Activated CD4-positive, alpha-beta memory T cell treated with anti-CD3 and anti-CD28 coated beads, Interleukin-2, amount 10 ng/mL, durations not matched to agents 7 days and 5 days (primary cell): ENCODE measurements at regions not wholly inside any gene's neighbourhood (a gene's known extent, or its start where the extent isn't known, plus 50 kb on each side); places are given as distances from the start of the nearest gene placed in this dataset.

ENCODE experiments used
- CTCF ChIA-PET: fragments of 350-600 bp; sonication (Branson Sonifier 250); formaldehyde crosslinking; loops from one replicate; lab custom pipeline; 2021; ENCODE audit warnings: antibody characterized with exemption, inconsistent platforms; lab: Charles Lee
- POLR2A ChIA-PET: fragments of 350-600 bp; sonication (Branson Sonifier 250); formaldehyde crosslinking; loops from one replicate; lab custom pipeline; 2021; ENCODE audit warnings: antibody characterized with exemption; lab: Charles Lee
- DNase-seq: peaks from one replicate; pipeline ENCODE4 v3.0.0-alpha.2; 2020
- H3K27ac Mint-ChIP-seq: one replicate; pipeline ENCODE4 v1.8.0; 2021; ENCODE audit warnings: mild to moderate bottlenecking, mixed read lengths
- H3K27me3 Mint-ChIP-seq: one replicate; pipeline ENCODE4 v1.8.0; 2021; ENCODE audit warnings: mixed read lengths
- H3K36me3 Mint-ChIP-seq: one replicate; pipeline ENCODE4 v1.8.0; 2021; ENCODE audit warnings: low read depth, mixed read lengths
- H3K4me1 Mint-ChIP-seq: one replicate; pipeline ENCODE4 v1.8.0; 2021; ENCODE audit warnings: mixed read lengths
- H3K4me3 Mint-ChIP-seq: one replicate; pipeline ENCODE4 v1.8.0; 2021; ENCODE audit warnings: mild to moderate bottlenecking, mixed read lengths
- H3K9me3 Mint-ChIP-seq: one replicate; pipeline ENCODE4 v1.8.0; 2021; ENCODE audit warnings: mixed read lengths

DNA sequence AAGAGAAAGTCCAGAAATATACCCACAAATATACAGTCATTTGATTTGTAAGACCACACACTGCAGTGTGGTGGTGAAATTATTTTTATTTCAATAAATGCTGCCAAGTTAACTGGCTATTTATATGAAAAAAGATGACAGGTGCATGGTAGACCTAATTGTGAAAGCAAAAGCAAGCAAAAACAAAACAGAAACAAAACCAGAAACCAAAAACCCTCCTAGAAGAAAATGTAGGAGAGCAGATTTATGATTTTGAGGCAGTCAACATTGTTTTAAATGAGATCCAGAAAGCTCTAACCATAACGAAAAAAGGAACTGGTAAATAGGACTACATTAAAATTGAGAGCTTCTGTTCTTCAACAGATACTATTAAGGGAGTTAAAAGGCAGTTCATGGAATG lies 303.6 kb downstream of the PRDM2 start:
- Mint-ChIP-seq H3K27me3 (no peaks in the 10 kb centered on the region), H3K4me1 (no peaks in the 10 kb centered on the region), H3K36me3 (no peaks in the 10 kb centered on the region), H3K4me3 (no peak overlapping the region), H3K9me3 (peaks cover 4% of the 10 kb centered on the region), H3K27ac (no peak overlapping the region)
- DNase-seq = no peak
- CTCF ChIA-PET = no interaction called here
- POLR2A ChIA-PET = no interaction called here

DNA sequence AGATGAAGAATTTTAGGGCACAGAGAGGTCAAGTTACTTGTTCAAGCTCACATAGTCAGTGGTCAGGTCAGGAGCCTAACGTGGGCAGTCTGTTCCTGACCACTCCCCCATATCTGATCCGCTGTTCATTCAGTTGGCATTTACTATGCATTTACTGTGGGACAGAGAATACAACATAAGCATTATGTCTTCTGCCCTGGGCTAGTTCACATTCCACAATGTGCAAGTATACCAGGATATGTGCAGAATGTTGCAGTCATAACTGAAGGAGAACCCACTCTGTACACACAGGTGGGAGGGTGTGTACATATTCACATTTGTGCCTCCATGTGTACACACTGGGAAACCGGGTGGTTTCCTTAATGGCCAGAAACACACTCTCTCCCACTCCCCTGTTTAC lies 309.6 kb downstream of the PRDM2 start:
- Mint-ChIP-seq H3K27me3 (no peaks in the 10 kb centered on the region), H3K4me1 (no peaks in the 10 kb centered on the region), H3K27ac (no peak overlapping the region), H3K4me3 (no peak overlapping the region), H3K36me3 (no peaks in the 10 kb centered on the region), H3K9me3 (no peaks in the 10 kb centered on the region)
- POLR2A ChIA-PET = no interaction called here
- no peak for DNase-seq
- CTCF ChIA-PET = no interaction called here

DNA sequence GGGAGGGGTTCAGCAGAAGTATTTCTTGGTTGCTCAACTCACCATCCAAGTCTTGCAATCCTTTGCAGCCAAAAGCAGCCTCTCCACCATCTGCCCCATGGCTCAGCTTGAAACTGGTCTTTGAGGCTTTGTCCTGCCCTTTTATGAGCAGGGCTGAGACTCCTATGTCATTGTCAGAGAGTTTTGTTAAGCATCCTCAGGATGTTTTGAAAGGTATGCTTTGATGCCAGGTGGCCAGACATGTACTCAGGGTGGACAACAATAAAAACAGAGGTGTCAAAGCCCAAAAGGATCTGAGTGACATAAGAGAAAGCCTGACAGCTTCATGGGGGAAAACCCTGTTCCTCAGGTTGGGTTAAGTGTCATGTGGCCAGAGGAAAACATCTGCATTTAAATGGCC lies 310.5 kb downstream of the PRDM2 start:
- POLR2A ChIA-PET = no interaction called here
- no peak for DNase-seq
- CTCF ChIA-PET = no interaction called here
- no peak overlapping the region for H3K4me3 Mint-ChIP-seq
- H3K27me3 Mint-ChIP-seq = no peaks in the 10 kb centered on the region
- no peaks in the 10 kb centered on the region for H3K4me1 Mint-ChIP-seq
- H3K27ac Mint-ChIP-seq = no peak overlapping the region
- no peaks in the 10 kb centered on the region for H3K9me3 Mint-ChIP-seq
- H3K36me3 Mint-ChIP-seq = no peaks in the 10 kb centered on the region

DNA sequence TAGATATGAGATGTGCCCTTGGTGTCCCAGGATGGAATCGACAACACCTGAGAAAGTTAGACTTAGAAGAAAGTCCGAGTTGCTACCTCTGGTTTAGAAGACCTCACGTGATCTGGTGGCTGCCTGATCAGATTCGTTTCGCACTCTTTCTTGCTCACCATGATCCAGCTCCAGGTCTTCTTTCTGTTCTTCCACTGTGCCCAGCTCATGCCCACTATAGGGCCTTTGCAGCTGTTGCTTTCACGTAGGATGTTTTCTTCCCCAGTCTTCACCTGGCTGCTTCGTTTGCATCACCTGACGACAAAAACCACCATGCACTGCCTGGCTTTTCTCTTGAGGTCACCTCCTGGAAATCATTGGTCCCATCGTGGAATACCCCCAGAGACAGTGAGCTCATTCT lies 311.1 kb downstream of the PRDM2 start:
- DNase-seq = no peak
- Mint-ChIP-seq H3K4me1 (no peaks in the 10 kb centered on the region), H3K9me3 (no peaks in the 10 kb centered on the region), H3K27me3 (no peaks in the 10 kb centered on the region), H3K36me3 (no peaks in the 10 kb centered on the region), H3K27ac (no peak overlapping the region), H3K4me3 (no peak overlapping the region)
- POLR2A ChIA-PET = no interaction called here
- CTCF ChIA-PET = no interaction called here

DNA sequence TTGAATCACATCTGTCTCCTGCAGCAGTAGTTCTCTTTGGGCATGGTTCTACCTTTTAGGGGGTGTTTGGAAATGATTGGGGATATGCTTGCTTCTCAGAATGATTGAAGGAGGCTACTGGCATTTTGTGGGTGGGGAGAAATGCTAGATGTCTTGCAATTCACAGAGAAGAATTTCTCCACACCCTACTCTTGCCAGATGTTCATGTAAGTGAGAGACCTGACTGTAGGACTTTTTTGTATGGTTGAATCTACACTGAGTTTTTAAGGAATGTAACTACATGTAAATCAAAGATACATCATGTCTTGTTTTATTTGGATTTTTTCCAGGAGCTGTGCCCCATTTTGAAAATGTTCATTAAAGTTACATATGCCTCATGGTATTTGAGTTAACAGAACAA lies 311.9 kb downstream of the PRDM2 start:
- H3K27ac Mint-ChIP-seq = no peak overlapping the region
- no peaks in the 10 kb centered on the region for H3K36me3 Mint-ChIP-seq
- H3K4me3 Mint-ChIP-seq = no peak overlapping the region
- no peak for DNase-seq
- POLR2A ChIA-PET = no interaction called here
- H3K9me3 Mint-ChIP-seq = no peaks in the 10 kb centered on the region
- CTCF ChIA-PET = no interaction called here
- no peaks in the 10 kb centered on the region for H3K27me3 Mint-ChIP-seq
- no peaks in the 10 kb centered on the region for H3K4me1 Mint-ChIP-seq

DNA sequence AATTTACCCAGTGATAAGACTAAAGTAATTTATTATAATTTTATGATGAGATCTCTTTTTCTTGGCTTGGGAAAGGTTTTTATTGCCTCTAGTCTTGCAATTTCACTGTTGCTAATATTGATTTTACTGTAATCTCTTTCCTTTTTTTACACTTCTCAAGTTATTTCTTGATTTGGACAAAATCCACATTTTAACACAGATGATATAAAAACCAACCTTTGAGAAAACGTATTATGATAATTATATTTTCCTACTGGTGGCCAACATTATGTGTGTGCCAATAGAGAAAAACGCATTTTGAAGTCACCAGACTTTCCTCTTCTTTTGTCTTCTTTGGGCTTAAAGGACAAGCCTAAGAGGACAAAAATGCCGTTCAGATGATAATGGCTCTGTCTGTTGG lies 314.9 kb downstream of the PRDM2 start:
- H3K4me1 Mint-ChIP-seq = no peaks in the 10 kb centered on the region
- no peaks in the 10 kb centered on the region for H3K27me3 Mint-ChIP-seq
- no peak overlapping the region for H3K4me3 Mint-ChIP-seq
- ChIA-PET CTCF (no interaction called here), POLR2A (no interaction called here)
- no peaks in the 10 kb centered on the region for H3K36me3 Mint-ChIP-seq
- no peaks in the 10 kb centered on the region for H3K9me3 Mint-ChIP-seq
- no peak for DNase-seq
- H3K27ac Mint-ChIP-seq = no peak overlapping the region

DNA sequence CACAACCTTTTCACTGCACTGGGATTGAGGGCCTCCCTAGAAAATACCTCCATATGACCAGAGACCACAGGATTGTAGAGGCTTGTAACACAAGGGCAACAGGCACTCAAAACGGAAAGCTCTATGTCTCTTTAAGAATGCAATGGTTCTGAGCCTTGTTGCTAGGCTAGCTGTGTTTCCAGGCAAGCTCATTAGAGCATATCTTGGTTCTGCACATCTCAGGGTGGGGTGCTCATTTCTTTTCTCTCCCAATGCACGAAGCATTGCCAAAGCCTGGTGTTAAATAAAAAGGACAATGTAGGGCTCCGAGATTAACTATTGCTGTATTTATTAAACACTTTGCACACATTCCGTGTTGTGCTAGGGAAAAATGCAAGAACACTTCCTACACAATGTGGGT lies 315.9 kb downstream of the PRDM2 start:
- POLR2A ChIA-PET = no interaction called here
- no peak overlapping the region for H3K27ac Mint-ChIP-seq
- no peaks in the 10 kb centered on the region for H3K9me3 Mint-ChIP-seq
- no peaks in the 10 kb centered on the region for H3K4me1 Mint-ChIP-seq
- H3K27me3 Mint-ChIP-seq = no peaks in the 10 kb centered on the region
- no peaks in the 10 kb centered on the region for H3K36me3 Mint-ChIP-seq
- DNase-seq = no peak
- no peak overlapping the region for H3K4me3 Mint-ChIP-seq
- CTCF ChIA-PET = no interaction called here

DNA sequence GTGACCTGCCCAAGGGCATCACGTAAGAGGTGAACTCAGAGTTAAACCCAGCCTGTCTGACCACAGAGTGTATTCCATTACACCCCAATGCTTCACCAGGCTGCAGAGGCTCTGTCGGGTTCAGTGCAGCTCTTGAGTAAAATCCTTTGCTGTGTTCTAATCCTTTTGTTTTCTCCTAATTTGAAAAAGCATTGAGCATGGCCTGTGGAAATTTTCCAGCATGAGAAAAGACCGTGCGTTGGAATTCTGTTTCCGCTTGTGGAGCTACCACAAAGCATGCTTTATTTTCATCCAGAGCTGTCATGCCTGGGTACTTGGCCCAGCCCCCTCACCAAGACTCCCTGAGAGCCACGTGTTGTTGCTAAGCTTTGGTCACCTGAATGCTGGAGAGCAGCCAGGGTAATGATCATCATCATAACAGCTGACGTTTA lies 317.6 kb downstream of the PRDM2 start:
- H3K36me3 Mint-ChIP-seq = no peaks in the 10 kb centered on the region
- no peak overlapping the region for H3K27ac Mint-ChIP-seq
- H3K27me3 Mint-ChIP-seq = no peaks in the 10 kb centered on the region
- no peaks in the 10 kb centered on the region for H3K4me1 Mint-ChIP-seq
- no peak for DNase-seq
- CTCF ChIA-PET = no interaction called here
- no peaks in the 10 kb centered on the region for H3K9me3 Mint-ChIP-seq
- POLR2A ChIA-PET = no interaction called here
- no peak overlapping the region for H3K4me3 Mint-ChIP-seq

DNA sequence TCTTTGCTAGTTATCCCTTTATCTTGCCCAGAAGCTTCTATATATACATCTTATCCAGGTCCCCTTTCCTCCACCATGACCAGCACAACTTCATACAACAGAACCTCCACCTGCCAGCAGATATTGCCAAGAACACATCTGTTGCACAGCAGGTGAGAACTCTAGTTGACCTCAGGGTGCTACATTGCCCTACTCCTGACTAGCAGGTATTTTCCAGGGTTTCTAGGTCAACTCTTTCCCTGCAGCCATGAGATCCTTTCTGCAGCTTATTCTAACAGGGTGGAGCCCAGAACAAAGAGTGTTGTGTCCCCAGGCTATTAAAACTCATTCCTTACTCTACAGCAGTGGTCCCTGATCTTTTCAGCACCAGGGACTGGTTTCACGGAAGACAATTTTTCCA lies 319.5 kb downstream of the PRDM2 start:
- no peak overlapping the region for H3K27ac Mint-ChIP-seq
- POLR2A ChIA-PET = no interaction called here
- CTCF ChIA-PET = no interaction called here

DNA sequence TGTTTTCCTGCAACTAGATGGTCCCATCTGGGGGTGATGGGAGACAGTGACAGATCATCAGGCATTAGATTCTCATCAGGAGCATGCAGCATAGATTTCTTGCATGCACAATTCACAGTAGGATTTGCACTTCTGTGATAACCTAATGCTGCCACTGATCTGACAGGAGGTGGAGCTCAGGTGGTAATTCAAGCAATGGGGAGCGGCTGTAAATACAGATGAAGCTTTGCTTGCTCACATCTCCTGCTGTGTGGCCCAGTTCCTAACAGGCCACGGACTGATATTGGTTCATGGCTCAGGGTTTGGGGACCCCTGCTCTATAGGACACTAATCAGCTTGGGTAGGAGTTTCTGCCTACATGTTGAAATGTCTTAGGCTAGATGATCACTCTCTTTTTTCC lies 320.0 kb downstream of the PRDM2 start:
- Mint-ChIP-seq H3K36me3 (no peaks in the 10 kb centered on the region), H3K4me1 (no peaks in the 10 kb centered on the region), H3K27me3 (no peaks in the 10 kb centered on the region), H3K9me3 (no peaks in the 10 kb centered on the region), H3K27ac (no peak overlapping the region), H3K4me3 (no peak overlapping the region)
- POLR2A ChIA-PET = no interaction called here
- CTCF ChIA-PET = no interaction called here
- no peak for DNase-seq

More for the DNA sequence above, 319.5 kb downstream of the PRDM2 start:
- Mint-ChIP-seq H3K27me3 (no peaks in the 10 kb centered on the region), H3K4me3 (no peak overlapping the region), H3K4me1 (no peaks in the 10 kb centered on the region), H3K9me3 (no peaks in the 10 kb centered on the region), H3K36me3 (no peaks in the 10 kb centered on the region)
- no peak for DNase-seq

DNA sequence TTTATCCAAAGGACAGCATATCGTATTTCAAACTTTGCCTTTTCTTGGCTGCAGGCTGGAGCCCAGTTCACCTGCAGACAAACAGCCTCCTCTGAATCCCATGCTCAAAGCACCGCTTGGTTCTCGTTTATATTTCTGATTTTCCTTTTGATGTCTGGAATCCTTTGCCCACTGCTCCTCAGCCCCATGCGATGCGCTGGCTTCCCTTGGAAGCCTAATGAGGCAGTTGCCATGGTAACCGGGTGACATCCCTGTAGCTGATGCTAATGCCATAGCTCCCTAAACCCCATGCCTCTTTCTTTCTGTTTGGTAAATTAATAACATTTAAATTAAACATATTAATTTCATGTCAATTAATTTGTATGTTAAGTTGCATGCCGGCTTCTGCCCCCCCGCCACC lies 327.1 kb downstream of the PRDM2 start:
- CTCF ChIA-PET = no interaction called here
- peaks cover 3% of the 10 kb centered on the region for H3K9me3 Mint-ChIP-seq
- POLR2A ChIA-PET = no interaction called here

DNA sequence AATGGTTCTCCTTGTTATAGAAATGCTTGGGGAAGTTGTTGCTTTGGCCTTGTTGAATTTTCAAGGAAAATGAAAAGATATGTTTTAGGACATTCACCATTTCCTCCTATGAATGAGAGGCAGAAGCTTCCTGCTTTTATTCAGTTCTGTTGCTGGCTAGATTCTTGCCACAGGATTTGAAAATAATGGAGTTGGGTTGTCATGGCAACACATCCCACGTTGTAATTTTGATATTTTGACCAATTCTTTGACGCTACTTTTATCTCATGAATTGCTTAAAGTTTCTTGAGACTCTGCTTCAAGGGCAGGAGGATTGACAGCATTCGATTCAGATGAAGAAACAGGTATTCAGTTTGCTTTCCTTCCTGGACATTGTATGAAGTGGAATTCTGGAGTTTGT lies 331.5 kb downstream of the PRDM2 start:
- no peak for DNase-seq
- no peak overlapping the region for H3K27ac Mint-ChIP-seq
- no peaks in the 10 kb centered on the region for H3K4me1 Mint-ChIP-seq
- CTCF ChIA-PET = no interaction called here
- no peaks in the 10 kb centered on the region for H3K27me3 Mint-ChIP-seq
- H3K36me3 Mint-ChIP-seq = no peaks in the 10 kb centered on the region
- no peak overlapping the region for H3K4me3 Mint-ChIP-seq
- POLR2A ChIA-PET = no interaction called here
- H3K9me3 Mint-ChIP-seq = peaks cover 10% of the 10 kb centered on the region

More for the DNA sequence above, 327.1 kb downstream of the PRDM2 start:
- Mint-ChIP-seq H3K27me3 (no peaks in the 10 kb centered on the region), H3K36me3 (no peaks in the 10 kb centered on the region), H3K4me3 (no peak overlapping the region), H3K27ac (no peak overlapping the region), H3K4me1 (no peaks in the 10 kb centered on the region)
- DNase-seq = no peak

DNA sequence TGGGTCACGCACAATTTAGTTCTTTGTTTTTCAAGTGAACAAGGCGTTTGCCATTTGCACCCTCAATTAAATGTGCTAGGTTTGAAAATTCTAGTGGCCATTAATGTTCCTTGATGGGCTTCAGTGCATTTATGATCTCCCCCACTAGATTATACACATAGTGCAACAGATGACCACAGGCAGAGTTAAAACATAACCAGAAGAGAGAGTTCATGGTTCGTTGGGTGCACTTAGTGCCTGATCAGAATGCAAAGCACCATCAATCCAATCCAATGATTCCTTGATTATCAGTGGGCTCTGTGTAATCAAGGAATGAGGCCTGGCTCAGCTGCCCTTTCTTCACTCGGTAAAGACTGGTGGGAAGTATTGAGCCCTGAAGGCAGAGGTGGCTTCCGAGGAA lies 334.5 kb downstream of the PRDM2 start:
- Mint-ChIP-seq H3K27me3 (no peaks in the 10 kb centered on the region), H3K36me3 (no peaks in the 10 kb centered on the region), H3K4me1 (no peaks in the 10 kb centered on the region), H3K9me3 (peaks cover 10% of the 10 kb centered on the region), H3K4me3 (no peak overlapping the region), H3K27ac (no peak overlapping the region)
- ChIA-PET CTCF (no interaction called here), POLR2A (no interaction called here)
- no peak for DNase-seq

DNA sequence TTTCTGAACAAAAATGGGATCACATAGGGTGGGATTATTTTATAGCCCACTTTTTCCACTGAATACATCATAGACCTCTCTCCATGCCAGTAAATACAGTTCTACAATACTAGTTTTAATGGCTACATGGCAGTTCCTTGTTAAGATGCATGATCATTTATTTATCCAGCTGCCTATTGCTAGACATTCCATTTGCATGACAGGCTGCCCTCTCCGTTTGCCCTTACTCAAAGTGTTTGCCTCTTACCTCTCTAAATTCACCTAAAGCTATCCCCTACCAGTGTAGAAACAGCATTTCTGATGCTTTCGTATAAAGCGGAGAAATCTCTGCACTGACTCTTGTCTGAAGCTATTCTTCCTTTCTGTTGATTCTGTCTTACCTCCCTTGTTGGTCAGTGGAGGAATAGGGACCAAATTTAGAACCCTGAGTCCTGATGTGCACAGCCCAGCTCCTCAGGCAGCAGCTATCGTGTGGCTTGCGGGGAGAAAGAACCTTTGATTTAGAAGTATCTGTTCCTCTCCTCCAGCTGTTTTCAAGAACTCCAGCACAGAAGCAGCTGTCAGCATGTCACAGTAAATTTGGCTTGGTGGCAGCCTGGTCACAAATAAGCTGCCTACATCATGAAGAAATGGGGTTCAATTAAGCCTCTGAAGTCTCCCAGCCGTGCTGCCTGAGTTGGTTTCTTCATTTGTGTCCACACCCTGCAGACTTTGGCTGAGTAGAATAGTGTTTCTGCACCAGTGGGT lies 337.3 kb downstream of the PRDM2 start:
- ChIA-PET POLR2A (no interaction called here), CTCF (no interaction called here)
- Mint-ChIP-seq H3K27me3 (no peaks in the 10 kb centered on the region), H3K36me3 (no peaks in the 10 kb centered on the region), H3K9me3 (peaks cover 13% of the 10 kb centered on the region), H3K4me1 (no peaks in the 10 kb centered on the region), H3K27ac (no peak overlapping the region), H3K4me3 (no peak overlapping the region)
- no peak for DNase-seq
